Transverse colon (tissue), 4 donors: ENCODE measurements at regions not wholly inside any gene's neighbourhood (a gene's known extent, or its start where the extent isn't known, plus 50 kb on each side); places are given as distances from the start of the nearest gene placed in this dataset.

Experiments
- CTCF ChIP-seq, 5 experiments: fragments of 200-600 bp in 3 of 5; fragments of 450-650 bp in 2 of 5; sonication (generic) in 3 of 5; IDR thresholded peaks; 1 replicate in 2 of 5; 2 replicates in 3 of 5; pipeline ENCODE4 v1.5.1; 2016 to 2017; ENCODE audit warnings: antibody characterized with exemption in 5 of 5, inconsistent platforms in 3 of 5, mild to moderate bottlenecking in 2 of 5, moderate library complexity in 1 of 5
- POLR2AphosphoS5 ChIP-seq, 3 donors: sonication (generic); formaldehyde crosslinking; IDR thresholded peaks; one replicate each; pipeline ENCODE4 v1.6.1; 2016; ENCODE audit warnings: antibody characterized with exemption in 3 of 3

GRCh38 chr7:47181746-47182361, 400.1 kb downstream of the TNS3 start:
- TF ChIP-seq POLR2AphosphoS5 (IDR thresholded peaks at IDR 0.05) (no peak), CTCF (IDR thresholded peaks at IDR 0.05) (no peak)
